Epithelial cell of esophagus (primary cell): ENCODE measurements at regions not wholly inside any gene's neighbourhood (a gene's known extent, or its start where the extent isn't known, plus 50 kb on each side); places are given as distances from the start of the nearest gene placed in this dataset.

Source experiments
- DNase-seq: peaks from one replicate; pipeline ENCODE4 v3.0.0; 2010; ENCODE audit warnings: low read depth
- H3K4me3 ChIP-seq: 2 replicates; pipeline ENCODE4 v1.5.1; 2011; ENCODE audit warnings: mild to moderate bottlenecking, low read length, control low read depth
- TF ChIP-seq, protein P1 (sequence below): IDR thresholded peaks from 2 replicates; pipeline ENCODE4 v1.5.1; 2011; ENCODE audit warnings: low read depth, mild to moderate bottlenecking, low read length, control low read depth, inconsistent platforms; ENCODE audit not compliant: insufficient read depth; ENCODE audit errors: missing control alignments

- DNase-seq, result no peak
- TF ChIP-seq, protein P1, sequence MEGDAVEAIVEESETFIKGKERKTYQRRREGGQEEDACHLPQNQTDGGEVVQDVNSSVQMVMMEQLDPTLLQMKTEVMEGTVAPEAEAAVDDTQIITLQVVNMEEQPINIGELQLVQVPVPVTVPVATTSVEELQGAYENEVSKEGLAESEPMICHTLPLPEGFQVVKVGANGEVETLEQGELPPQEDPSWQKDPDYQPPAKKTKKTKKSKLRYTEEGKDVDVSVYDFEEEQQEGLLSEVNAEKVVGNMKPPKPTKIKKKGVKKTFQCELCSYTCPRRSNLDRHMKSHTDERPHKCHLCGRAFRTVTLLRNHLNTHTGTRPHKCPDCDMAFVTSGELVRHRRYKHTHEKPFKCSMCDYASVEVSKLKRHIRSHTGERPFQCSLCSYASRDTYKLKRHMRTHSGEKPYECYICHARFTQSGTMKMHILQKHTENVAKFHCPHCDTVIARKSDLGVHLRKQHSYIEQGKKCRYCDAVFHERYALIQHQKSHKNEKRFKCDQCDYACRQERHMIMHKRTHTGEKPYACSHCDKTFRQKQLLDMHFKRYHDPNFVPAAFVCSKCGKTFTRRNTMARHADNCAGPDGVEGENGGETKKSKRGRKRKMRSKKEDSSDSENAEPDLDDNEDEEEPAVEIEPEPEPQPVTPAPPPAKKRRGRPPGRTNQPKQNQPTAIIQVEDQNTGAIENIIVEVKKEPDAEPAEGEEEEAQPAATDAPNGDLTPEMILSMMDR, result no peak
- H3K4me3 ChIP-seq, result no peak overlapping the region
These were observed 528.3 kb downstream of the BUD13 start for GRCh38 chr11:116244439-116244838.

DNA sequence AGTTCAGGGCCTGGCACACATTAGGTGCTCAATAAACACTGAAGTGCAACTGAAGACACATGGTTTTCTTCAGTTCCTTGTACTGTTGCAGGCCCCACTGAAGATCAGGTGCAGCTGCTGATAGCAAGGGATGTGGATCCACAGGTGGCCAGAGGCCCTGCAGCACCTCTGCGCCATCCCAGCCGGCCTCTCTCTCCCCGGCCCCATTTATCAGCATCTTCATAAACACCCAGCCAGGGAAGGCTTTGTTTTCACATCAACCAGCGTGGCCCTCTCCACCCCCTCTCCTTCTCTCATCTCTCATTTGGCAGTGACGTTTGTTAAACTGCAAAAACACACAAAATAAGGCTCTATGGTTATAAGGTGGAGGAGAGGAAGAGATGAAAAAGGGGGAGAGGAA, 528.8 kb downstream of the BUD13 start:
- no peak for DNase-seq
- TF ChIP-seq, protein P1, result no peak

GRCh38 chr11:116242006-116242405, 530.8 kb downstream of the BUD13 start:
- TF ChIP-seq, protein P1, result no peak
- no peak for DNase-seq
- H3K4me3 ChIP-seq, result no peak overlapping the region

More for the DNA sequence above, 528.8 kb downstream of the BUD13 start:
- H3K4me3 ChIP-seq, result no peak overlapping the region

GRCh38 chr11:116240710-116241109, 532.1 kb downstream of the BUD13 start:
- no peak for DNase-seq
- TF ChIP-seq, protein P1, result no peak
- H3K4me3 ChIP-seq, result no peak overlapping the region

- TF ChIP-seq, protein P1, result no peak
- H3K4me3 ChIP-seq, result no peak overlapping the region
- no peak for DNase-seq
These were observed 533.5 kb downstream of the BUD13 start for GRCh38 chr11:116239247-116239646.

- TF ChIP-seq, protein P1, result no peak
- no peak for DNase-seq
- H3K4me3 ChIP-seq, result no peak overlapping the region
These were observed 537.7 kb downstream of the BUD13 start for GRCh38 chr11:116234989-116235568.

GRCh38 chr11:116233561-116233960, 539.2 kb downstream of the BUD13 start:
- DNase-seq, result no peak

More at GRCh38 chr11:116233561-116233960, 539.2 kb downstream of the BUD13 start:
- H3K4me3 ChIP-seq, result no peak overlapping the region
- TF ChIP-seq, protein P1, result no peak
